ENCODE measurements at regions not wholly inside any gene's neighbourhood (a gene's known extent, or its start where the extent isn't known, plus 50 kb on each side); places are given as distances from the start of the nearest gene placed in this dataset.
"Not testable (repeated sequence)": the region's sequence is repeated elsewhere in the genome, so short reads cannot be mapped to it uniquely, and the experiment has no call there.

- intact Hi-C loops (cut with DNase I): no loop called here
- H3K27me3 ChIP-seq: no peaks in the 10 kb centered on the region
- 78 to 86% methylated on average over 3 of the region's 3 CpGs for WGBS, 2 donors
- DNase-seq: no peak
- H3K36me3 ChIP-seq: no peaks in the 10 kb centered on the region
- no peak for TF ChIP-seq EP300 (IDR thresholded peaks at IDR 0.05)
- no peak for TF ChIP-seq POLR2AphosphoS5 (IDR thresholded peaks at IDR 0.05)
- TF ChIP-seq POLR2A (IDR thresholded peaks at IDR 0.05): no peak
- TF ChIP-seq CTCF (IDR thresholded peaks at IDR 0.05): no peak
- H3K9me3 ChIP-seq: no peaks in the 10 kb centered on the region
- H3K27ac ChIP-seq: no peak overlapping the region
- H3K4me1 ChIP-seq: peaks cover 0 to 30% (median 17%) of the 10 kb centered on the region in 4 donors
- no peak overlapping the region for H3K4me3 ChIP-seq
Observed at GRCh38 chr2:12619975-12620374, 96.8 kb upstream of the TRIB2 start.

GRCh38 chr2:12620759-12621158 lies 96.0 kb upstream of the TRIB2 start:
- TF ChIP-seq POLR2AphosphoS5 (IDR thresholded peaks at IDR 0.05) (no peak), CTCF (IDR thresholded peaks at IDR 0.05) (no peak), EP300 (IDR thresholded peaks at IDR 0.05) (no peak), POLR2A (IDR thresholded peaks at IDR 0.05) (no peak)
- Histone ChIP-seq H3K36me3 (no peaks in the 10 kb centered on the region), H3K27me3 (no peaks in the 10 kb centered on the region), H3K4me1 (peaks cover 0 to 24% (median 14%) of the 10 kb centered on the region in 4 donors), H3K9me3 (no peaks in the 10 kb centered on the region), H3K27ac (no peak overlapping the region), H3K4me3 (no peak overlapping the region)
- no peak for DNase-seq
- intact Hi-C loops (cut with DNase I): no loop called here
- 93% methylated on average over 2 of the region's 2 CpGs for WGBS, 2 donors

GRCh38 chr2:12623051-12623450 lies 93.7 kb upstream of the TRIB2 start:
- Histone ChIP-seq H3K4me1 (peaks cover 0 to 12% (median 9%) of the 10 kb centered on the region in 4 donors), H3K27ac (no peak overlapping the region), H3K9me3 (no peaks in the 10 kb centered on the region), H3K36me3 (no peaks in the 10 kb centered on the region), H3K4me3 (no peak overlapping the region), H3K27me3 (no peaks in the 10 kb centered on the region)
- 81 to 93% methylated on average over 1 of the region's 1 CpG for WGBS, 2 donors
- intact Hi-C loops (cut with DNase I): no loop called here
- DNase-seq: no peak
- TF ChIP-seq EP300 (IDR thresholded peaks at IDR 0.05) (no peak), POLR2A (IDR thresholded peaks at IDR 0.05) (no peak), POLR2AphosphoS5 (IDR thresholded peaks at IDR 0.05) (no peak), CTCF (IDR thresholded peaks at IDR 0.05) (no peak)

GRCh38 chr2:12624384-12624783 lies 92.4 kb upstream of the TRIB2 start:
- no peaks in the 10 kb centered on the region for H3K9me3 ChIP-seq
- peaks cover 0 to 9% (median 7%) of the 10 kb centered on the region in 4 donors for H3K4me1 ChIP-seq
- DNase-seq: no peak
- intact Hi-C loops (cut with DNase I): no loop called here
- no peak overlapping the region for H3K4me3 ChIP-seq
- no peaks in the 10 kb centered on the region for H3K27me3 ChIP-seq
- WGBS, 2 donors: 87 to 88% methylated on average over 6 of the region's 6 CpGs
- H3K27ac ChIP-seq: no peak overlapping the region
- TF ChIP-seq EP300 (IDR thresholded peaks at IDR 0.05) (no peak), POLR2A (IDR thresholded peaks at IDR 0.05) (no peak), CTCF (IDR thresholded peaks at IDR 0.05) (no peak), POLR2AphosphoS5 (IDR thresholded peaks at IDR 0.05) (no peak)
- no peaks in the 10 kb centered on the region for H3K36me3 ChIP-seq

- 56 to 71% methylated on average over 5 of the region's 5 CpGs for WGBS, 2 donors
- Histone ChIP-seq H3K36me3 (no peaks in the 10 kb centered on the region), H3K27ac (no peak overlapping the region), H3K4me1 (peaks cover 0 to 9% (median 1%) of the 10 kb centered on the region in 4 donors), H3K27me3 (no peaks in the 10 kb centered on the region), H3K9me3 (no peaks in the 10 kb centered on the region), H3K4me3 (no peak overlapping the region)
- intact Hi-C loops (cut with DNase I): no loop called here
- TF ChIP-seq POLR2AphosphoS5 (IDR thresholded peaks at IDR 0.05) (no peak), POLR2A (IDR thresholded peaks at IDR 0.05) (no peak), EP300 (IDR thresholded peaks at IDR 0.05) (no peak), CTCF (IDR thresholded peaks at IDR 0.05) (no peak)
- no peak for DNase-seq
Observed at GRCh38 chr2:12624905-12625598, 91.7 kb upstream of the TRIB2 start.

DNA sequence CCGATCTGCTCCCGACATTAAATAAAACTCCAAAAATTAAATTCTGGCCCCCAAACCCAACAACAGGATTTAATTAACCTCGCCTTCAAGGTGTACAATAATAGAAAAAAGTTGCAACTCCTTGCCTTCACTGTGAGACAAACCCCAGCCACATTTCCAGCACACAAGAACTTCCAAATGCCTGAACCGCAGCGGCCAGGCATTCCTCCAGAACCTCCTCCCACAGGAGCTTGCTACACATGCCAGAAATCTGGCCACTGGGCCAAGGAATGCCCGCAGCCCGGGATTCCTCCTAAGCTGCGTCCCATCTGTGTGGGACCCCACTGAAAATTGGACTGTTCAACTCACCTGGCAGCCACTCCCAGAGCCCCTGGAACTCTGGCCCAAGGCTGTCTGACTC lies 88.2 kb upstream of the TRIB2 start:
- H3K9me3 ChIP-seq; H3K36me3 ChIP-seq; H3K27me3 ChIP-seq; DNase-seq; H3K4me3 ChIP-seq; H3K27ac ChIP-seq; intact Hi-C loops (cut with DNase I): not testable (repeated sequence)
- H3K4me1 ChIP-seq: peaks cover 0 to 10% (median under 1%) of the 10 kb centered on the region in 4 donors
- WGBS, 2 donors: 79 to 94% methylated on average over 8 of the region's 8 CpGs
